Erythroblast (primary cell): ENCODE measurements at regions not wholly inside any gene's neighbourhood (a gene's known extent, or its start where the extent isn't known, plus 50 kb on each side); places are given as distances from the start of the nearest gene placed in this dataset.

Source experiments
- GATA1 ChIP-seq: IDR thresholded peaks from 2 replicates; pipeline ENCODE4 v1.6.1; 2011; ENCODE audit warnings: low read depth, mild to moderate bottlenecking, control low read depth, low read length, moderate library complexity
- POLR2A ChIP-seq: IDR thresholded peaks from 2 replicates; pipeline ENCODE4 v1.6.1; 2011; ENCODE audit warnings: mild to moderate bottlenecking, low read length

- TF ChIP-seq POLR2A, result no peak
- no peak for TF ChIP-seq GATA1
These were observed 210.9 kb upstream of the CHRM2 start for GRCh38 chr7:136657482-136657921.
